GM23338 (cell line): ENCODE measurements at regions not wholly inside any gene's neighbourhood (a gene's known extent, or its start where the extent isn't known, plus 50 kb on each side); places are given as distances from the start of the nearest gene placed in this dataset.

Experiments used
- ATAC-seq: fragments of 200-7000 bp; cut with Tn5 transposase; 3 replicates; pipeline ENCODE4 v1.9.1; 2020
- DNase-seq: peaks from one replicate; pipeline ENCODE4 v3.0.0-alpha.2; 2015; ENCODE audit warnings: low spot score
- H2AFZ ChIP-seq: fragments of 200-600 bp; sonication (generic); 2 replicates; pipeline ENCODE4 v1.8.0; 2016; ENCODE audit warnings: antibody characterized with exemption, mild to moderate bottlenecking, moderate library complexity
- H3F3A ChIP-seq: fragments of 200-600 bp; sonication (generic); replicated peaks from 2 replicates; pipeline ENCODE4 v1.8.0; 2017; ENCODE audit warnings: antibody characterized with exemption, mixed run types, low read depth
- H3K27ac ChIP-seq: fragments of 200-600 bp; sonication (generic); 2 replicates; pipeline ENCODE4 v1.6.1; 2016; ENCODE audit warnings: low read depth
- H3K27me3 ChIP-seq: fragments of 200-600 bp; sonication (generic); 2 replicates; pipeline ENCODE4 v1.8.0; 2016; ENCODE audit warnings: mild to moderate bottlenecking, mixed run types, moderate library complexity; ENCODE audit not compliant: insufficient read depth
- H3K36me3 ChIP-seq: fragments of 200-600 bp; sonication (generic); 2 replicates; pipeline ENCODE4 v1.8.0; 2016; ENCODE audit warnings: mild to moderate bottlenecking; ENCODE audit not compliant: insufficient read depth
- H3K4me1 ChIP-seq: fragments of 200-600 bp; sonication (generic); 2 replicates; pipeline ENCODE4 v1.8.0; 2016; ENCODE audit warnings: mild to moderate bottlenecking, moderate library complexity; ENCODE audit not compliant: insufficient read depth
- H3K4me2 ChIP-seq: fragments of 200-600 bp; sonication (generic); 2 replicates; pipeline ENCODE4 v1.7.1; 2017; ENCODE audit warnings: mixed run types
- H3K4me3 ChIP-seq: fragments of 200-600 bp; sonication (generic); 2 replicates; pipeline ENCODE4 v1.6.1; 2016; ENCODE audit warnings: mixed run types
- H3K79me2 ChIP-seq: fragments of 200-600 bp; sonication (generic); replicated peaks from 2 replicates; pipeline ENCODE4 v1.8.0; 2017; ENCODE audit warnings: mild to moderate bottlenecking; ENCODE audit not compliant: insufficient read depth
- H3K9me2 ChIP-seq: fragments of 200-600 bp; sonication (generic); 2 replicates; pipeline ENCODE4 v1.8.0; 2017; ENCODE audit not compliant: insufficient read depth
- H4K20me1 ChIP-seq: fragments of 200-600 bp; sonication (generic); replicated peaks from 2 replicates; pipeline ENCODE4 v1.8.0; 2017; ENCODE audit warnings: mild to moderate bottlenecking; ENCODE audit not compliant: insufficient read depth
- H3K27ac Mint-ChIP-seq: 2 replicates; pipeline ENCODE4 v1.8.0; 2020; ENCODE audit warnings: inconsistent platforms, mild to moderate bottlenecking, moderate library complexity, mixed read lengths
- H3K27me3 Mint-ChIP-seq: 3 replicates; pipeline ENCODE4 v1.8.0; 2022; ENCODE audit warnings: low read depth, mild to moderate bottlenecking, moderate library complexity, mixed read lengths, inconsistent platforms; ENCODE audit not compliant: insufficient read depth, poor library complexity
- H3K36me3 Mint-ChIP-seq: 3 replicates; pipeline ENCODE4 v1.8.0; 2021; ENCODE audit warnings: low read depth, mild to moderate bottlenecking, inconsistent platforms, moderate library complexity, mixed read lengths
- H3K4me1 Mint-ChIP-seq: 3 replicates; pipeline ENCODE4 v1.8.0; 2020; ENCODE audit warnings: mild to moderate bottlenecking, inconsistent platforms, mixed read lengths
- H3K4me3 Mint-ChIP-seq: 3 replicates; pipeline ENCODE4 v1.8.0; 2021; ENCODE audit warnings: moderate library complexity, mild to moderate bottlenecking, inconsistent platforms, mixed read lengths
- H3K9me3 Mint-ChIP-seq: 3 replicates; pipeline ENCODE4 v1.8.0; 2020; ENCODE audit warnings: moderate library complexity, mild to moderate bottlenecking, inconsistent platforms, mixed read lengths
- CTCF ChIP-seq, 2 experiments: fragments of 200-600 bp in 1 of 2; sonication (generic) in 1 of 2; conservative IDR thresholded peaks; 2 replicates each; pipeline versions ENCODE4 v1.5.1 to v1.6.1; 2016 to 2017; ENCODE audit warnings: antibody characterized with exemption in 2 of 2, low read depth in 2 of 2, mild to moderate bottlenecking in 2 of 2, moderate library complexity in 1 of 2
- EZH2 ChIP-seq: fragments of 200-600 bp; sonication (generic); IDR thresholded peaks from one replicate; pipeline ENCODE4 v1.8.0; 2017; ENCODE audit warnings: antibody characterized with exemption, mild to moderate bottlenecking, low read depth; ENCODE audit not compliant: unreplicated experiment
- JUNB ChIP-seq: IDR thresholded peaks from one replicate; pipeline ENCODE4 v1.6.1; 2016; ENCODE audit warnings: antibody characterized with exemption; ENCODE audit not compliant: unreplicated experiment
- POLR2AphosphoS5 ChIP-seq: IDR thresholded peaks from 2 replicates; pipeline ENCODE4 v1.6.1; 2016; ENCODE audit warnings: antibody characterized with exemption, low read depth
- ZNF114 ChIP-seq: fragments of 250-450 bp; sonication (Bioruptor Pico); IDR thresholded peaks from 2 replicates; pipeline ENCODE4 v1.5.0; 2020; ENCODE audit warnings: mild to moderate bottlenecking, moderate library complexity
- TF ChIP-seq, protein P1 (sequence below): fragments of 250-450 bp; sonication (Bioruptor Pico); IDR thresholded peaks from 2 replicates; pipeline ENCODE4 v1.5.0; 2020; ENCODE audit warnings: mild to moderate bottlenecking, moderate library complexity
- TF ChIP-seq, protein P2 (sequence below): IDR thresholded peaks from 2 replicates; pipeline ENCODE4 v1.6.1; 2016; ENCODE audit warnings: antibody characterized with exemption
- TF ChIP-seq, protein P3 (sequence below): IDR thresholded peaks from one replicate; pipeline ENCODE4 v1.6.1; 2018; ENCODE audit warnings: antibody characterized with exemption; ENCODE audit not compliant: unreplicated experiment

DNA sequence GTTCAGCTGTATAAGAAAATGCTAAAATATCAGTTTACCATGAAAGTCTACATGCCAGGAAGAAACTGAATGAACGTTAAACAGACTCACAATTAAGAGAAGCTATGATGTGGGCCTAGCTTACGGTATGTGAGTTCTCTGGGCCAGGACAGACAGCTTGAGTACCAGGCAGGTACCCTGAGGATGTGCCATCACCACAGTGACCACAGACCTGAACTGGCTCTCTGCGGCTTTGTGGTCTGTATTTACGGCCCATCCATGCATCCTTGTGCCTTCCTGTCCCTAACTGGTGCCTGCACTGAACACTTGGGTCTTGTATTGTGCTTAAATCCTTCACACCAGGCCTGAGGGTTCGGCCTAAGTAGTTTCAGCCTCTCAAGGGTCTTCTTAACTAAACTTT is 467.5 kb upstream of the PPP2R3A start (continued):
- TF ChIP-seq, protein P1, sequence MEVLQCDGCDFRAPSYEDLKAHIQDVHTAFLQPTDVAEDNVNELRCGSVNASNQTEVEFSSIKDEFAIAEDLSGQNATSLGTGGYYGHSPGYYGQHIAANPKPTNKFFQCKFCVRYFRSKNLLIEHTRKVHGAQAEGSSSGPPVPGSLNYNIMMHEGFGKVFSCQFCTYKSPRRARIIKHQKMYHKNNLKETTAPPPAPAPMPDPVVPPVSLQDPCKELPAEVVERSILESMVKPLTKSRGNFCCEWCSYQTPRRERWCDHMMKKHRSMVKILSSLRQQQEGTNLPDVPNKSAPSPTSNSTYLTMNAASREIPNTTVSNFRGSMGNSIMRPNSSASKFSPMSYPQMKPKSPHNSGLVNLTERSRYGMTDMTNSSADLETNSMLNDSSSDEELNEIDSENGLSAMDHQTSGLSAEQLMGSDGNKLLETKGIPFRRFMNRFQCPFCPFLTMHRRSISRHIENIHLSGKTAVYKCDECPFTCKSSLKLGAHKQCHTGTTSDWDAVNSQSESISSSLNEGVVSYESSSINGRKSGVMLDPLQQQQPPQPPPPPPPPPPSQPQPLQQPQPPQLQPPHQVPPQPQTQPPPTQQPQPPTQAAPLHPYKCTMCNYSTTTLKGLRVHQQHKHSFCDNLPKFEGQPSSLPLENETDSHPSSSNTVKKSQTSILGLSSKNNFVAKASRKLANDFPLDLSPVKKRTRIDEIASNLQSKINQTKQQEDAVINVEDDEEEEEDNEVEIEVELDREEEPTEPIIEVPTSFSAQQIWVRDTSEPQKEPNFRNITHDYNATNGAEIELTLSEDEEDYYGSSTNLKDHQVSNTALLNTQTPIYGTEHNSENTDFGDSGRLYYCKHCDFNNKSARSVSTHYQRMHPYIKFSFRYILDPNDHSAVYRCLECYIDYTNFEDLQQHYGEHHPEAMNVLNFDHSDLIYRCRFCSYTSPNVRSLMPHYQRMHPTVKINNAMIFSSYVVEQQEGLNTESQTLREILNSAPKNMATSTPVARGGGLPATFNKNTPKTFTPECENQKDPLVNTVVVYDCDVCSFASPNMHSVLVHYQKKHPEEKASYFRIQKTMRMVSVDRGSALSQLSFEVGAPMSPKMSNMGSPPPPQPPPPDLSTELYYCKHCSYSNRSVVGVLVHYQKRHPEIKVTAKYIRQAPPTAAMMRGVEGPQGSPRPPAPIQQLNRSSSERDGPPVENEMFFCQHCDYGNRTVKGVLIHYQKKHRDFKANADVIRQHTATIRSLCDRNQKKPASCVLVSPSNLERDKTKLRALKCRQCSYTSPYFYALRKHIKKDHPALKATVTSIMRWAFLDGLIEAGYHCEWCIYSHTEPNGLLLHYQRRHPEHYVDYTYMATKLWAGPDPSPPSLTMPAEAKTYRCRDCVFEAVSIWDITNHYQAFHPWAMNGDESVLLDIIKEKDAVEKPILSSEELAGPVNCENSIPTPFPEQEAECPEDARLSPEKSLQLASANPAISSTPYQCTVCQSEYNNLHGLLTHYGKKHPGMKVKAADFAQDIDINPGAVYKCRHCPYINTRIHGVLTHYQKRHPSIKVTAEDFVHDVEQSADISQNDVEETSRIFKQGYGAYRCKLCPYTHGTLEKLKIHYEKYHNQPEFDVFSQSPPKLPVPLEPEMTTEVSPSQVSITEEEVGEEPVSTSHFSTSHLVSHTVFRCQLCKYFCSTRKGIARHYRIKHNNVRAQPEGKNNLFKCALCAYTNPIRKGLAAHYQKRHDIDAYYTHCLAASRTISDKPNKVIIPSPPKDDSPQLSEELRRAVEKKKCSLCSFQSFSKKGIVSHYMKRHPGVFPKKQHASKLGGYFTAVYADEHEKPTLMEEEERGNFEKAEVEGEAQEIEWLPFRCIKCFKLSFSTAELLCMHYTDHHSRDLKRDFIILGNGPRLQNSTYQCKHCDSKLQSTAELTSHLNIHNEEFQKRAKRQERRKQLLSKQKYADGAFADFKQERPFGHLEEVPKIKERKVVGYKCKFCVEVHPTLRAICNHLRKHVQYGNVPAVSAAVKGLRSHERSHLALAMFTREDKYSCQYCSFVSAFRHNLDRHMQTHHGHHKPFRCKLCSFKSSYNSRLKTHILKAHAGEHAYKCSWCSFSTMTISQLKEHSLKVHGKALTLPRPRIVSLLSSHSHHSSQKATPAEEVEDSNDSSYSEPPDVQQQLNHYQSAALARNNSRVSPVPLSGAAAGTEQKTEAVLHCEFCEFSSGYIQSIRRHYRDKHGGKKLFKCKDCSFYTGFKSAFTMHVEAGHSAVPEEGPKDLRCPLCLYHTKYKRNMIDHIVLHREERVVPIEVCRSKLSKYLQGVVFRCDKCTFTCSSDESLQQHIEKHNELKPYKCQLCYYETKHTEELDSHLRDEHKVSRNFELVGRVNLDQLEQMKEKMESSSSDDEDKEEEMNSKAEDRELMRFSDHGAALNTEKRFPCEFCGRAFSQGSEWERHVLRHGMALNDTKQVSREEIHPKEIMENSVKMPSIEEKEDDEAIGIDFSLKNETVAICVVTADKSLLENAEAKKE = no peak
- TF ChIP-seq CTCF (conservative IDR thresholded peaks at IDR 0.05; ENCODE audit: low read depth in 2 of 2) (no peak), EZH2 (no peak), ZNF114 (no peak)
- TF ChIP-seq, protein P2, sequence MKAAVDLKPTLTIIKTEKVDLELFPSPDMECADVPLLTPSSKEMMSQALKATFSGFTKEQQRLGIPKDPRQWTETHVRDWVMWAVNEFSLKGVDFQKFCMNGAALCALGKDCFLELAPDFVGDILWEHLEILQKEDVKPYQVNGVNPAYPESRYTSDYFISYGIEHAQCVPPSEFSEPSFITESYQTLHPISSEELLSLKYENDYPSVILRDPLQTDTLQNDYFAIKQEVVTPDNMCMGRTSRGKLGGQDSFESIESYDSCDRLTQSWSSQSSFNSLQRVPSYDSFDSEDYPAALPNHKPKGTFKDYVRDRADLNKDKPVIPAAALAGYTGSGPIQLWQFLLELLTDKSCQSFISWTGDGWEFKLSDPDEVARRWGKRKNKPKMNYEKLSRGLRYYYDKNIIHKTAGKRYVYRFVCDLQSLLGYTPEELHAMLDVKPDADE = no peak

DNA sequence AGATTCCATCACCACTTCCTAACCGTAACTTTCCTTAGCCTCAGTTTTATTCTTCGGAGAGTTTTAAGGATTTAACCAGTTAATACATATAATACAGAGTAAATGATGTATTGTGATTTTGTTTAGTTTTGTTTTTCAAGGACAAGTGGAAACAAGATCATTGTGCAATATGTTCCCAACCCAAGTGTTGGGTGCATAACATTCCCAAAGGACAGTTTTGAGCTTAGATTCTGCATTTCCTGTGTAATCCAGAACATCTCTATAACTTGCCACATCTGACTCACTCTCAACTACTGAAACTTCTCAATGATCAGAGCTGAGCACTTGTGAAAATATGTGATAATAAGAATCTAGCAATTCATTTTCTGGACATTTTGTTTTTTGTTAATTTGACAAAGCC is 466.1 kb upstream of the PPP2R3A start:
- Mint-ChIP-seq H3K4me1 (peaks cover 10% of the 10 kb centered on the region), H3K27me3 (peaks cover 4% of the 10 kb centered on the region), H3K27ac (no peak overlapping the region), H3K4me3 (no peak overlapping the region), H3K36me3 (no peaks in the 10 kb centered on the region), H3K9me3 (no peaks in the 10 kb centered on the region; the same call in 2 of the 3 replicates)
- DNase-seq = no peak
- Histone ChIP-seq H3K9me2 (no peaks in the 10 kb centered on the region), H3K4me2 (no peak overlapping the region), H3F3A (no peaks in the 10 kb centered on the region), H3K27me3 (no peaks in the 10 kb centered on the region), H2AFZ (no peak overlapping the region), H4K20me1 (no peaks in the 10 kb centered on the region), H3K4me1 (peaks cover 7% of the 10 kb centered on the region), H3K4me3 (no peak overlapping the region), H3K27ac (no peak overlapping the region), H3K79me2 (no peaks in the 10 kb centered on the region), H3K36me3 (no peaks in the 10 kb centered on the region)
- ATAC-seq = no peak
- TF ChIP-seq ZNF114 (no peak), POLR2AphosphoS5 (no peak), JUNB (no peak), CTCF (conservative IDR thresholded peaks at IDR 0.05; ENCODE audit: low read depth in 2 of 2) (no peak)
- TF ChIP-seq, protein P3, sequence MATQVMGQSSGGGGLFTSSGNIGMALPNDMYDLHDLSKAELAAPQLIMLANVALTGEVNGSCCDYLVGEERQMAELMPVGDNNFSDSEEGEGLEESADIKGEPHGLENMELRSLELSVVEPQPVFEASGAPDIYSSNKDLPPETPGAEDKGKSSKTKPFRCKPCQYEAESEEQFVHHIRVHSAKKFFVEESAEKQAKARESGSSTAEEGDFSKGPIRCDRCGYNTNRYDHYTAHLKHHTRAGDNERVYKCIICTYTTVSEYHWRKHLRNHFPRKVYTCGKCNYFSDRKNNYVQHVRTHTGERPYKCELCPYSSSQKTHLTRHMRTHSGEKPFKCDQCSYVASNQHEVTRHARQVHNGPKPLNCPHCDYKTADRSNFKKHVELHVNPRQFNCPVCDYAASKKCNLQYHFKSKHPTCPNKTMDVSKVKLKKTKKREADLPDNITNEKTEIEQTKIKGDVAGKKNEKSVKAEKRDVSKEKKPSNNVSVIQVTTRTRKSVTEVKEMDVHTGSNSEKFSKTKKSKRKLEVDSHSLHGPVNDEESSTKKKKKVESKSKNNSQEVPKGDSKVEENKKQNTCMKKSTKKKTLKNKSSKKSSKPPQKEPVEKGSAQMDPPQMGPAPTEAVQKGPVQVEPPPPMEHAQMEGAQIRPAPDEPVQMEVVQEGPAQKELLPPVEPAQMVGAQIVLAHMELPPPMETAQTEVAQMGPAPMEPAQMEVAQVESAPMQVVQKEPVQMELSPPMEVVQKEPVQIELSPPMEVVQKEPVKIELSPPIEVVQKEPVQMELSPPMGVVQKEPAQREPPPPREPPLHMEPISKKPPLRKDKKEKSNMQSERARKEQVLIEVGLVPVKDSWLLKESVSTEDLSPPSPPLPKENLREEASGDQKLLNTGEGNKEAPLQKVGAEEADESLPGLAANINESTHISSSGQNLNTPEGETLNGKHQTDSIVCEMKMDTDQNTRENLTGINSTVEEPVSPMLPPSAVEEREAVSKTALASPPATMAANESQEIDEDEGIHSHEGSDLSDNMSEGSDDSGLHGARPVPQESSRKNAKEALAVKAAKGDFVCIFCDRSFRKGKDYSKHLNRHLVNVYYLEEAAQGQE = no peak
